Hematopoietic multipotent progenitor cell treated with erythropoietin and hydrocortisone succinate and interleukin-3 and kit ligand, for 8 days (in vitro differentiated cells): ENCODE measurements at regions not wholly inside any gene's neighbourhood (a gene's known extent, or its start where the extent isn't known, plus 50 kb on each side); places are given as distances from the start of the nearest gene placed in this dataset.
"Not testable (repeated sequence)": the region's sequence is repeated elsewhere in the genome, so short reads cannot be mapped to it uniquely, and the experiment has no call there.

Source experiments
- DNase-seq: peaks from one replicate; pipeline ENCODE4 v3.0.0-alpha.2; 2015

GRCh38 chr4:54842656-54843055 is 184.9 kb downstream of the KIT start:
- no peak for DNase-seq

GRCh38 chr4:54842226-54842625 is 184.5 kb downstream of the KIT start:
- no peak for DNase-seq

- peak; percentile 55 for DNase-seq
Measured at GRCh38 chr4:54840992-54841768, 183.4 kb downstream of the KIT start.

GRCh38 chr4:54840430-54840829 is 182.7 kb downstream of the KIT start:
- DNase-seq: no peak

- no peak for DNase-seq
Measured at GRCh38 chr4:54838301-54838700, 180.5 kb downstream of the KIT start.

- DNase-seq: no peak
Measured at GRCh38 chr4:54837576-54838140, 179.9 kb downstream of the KIT start.

GRCh38 chr4:54828361-54828760 is 170.6 kb downstream of the KIT start:
- not testable (repeated sequence) for DNase-seq

GRCh38 chr4:54823616-54824015 is 165.9 kb downstream of the KIT start:
- DNase-seq: no peak

- peak; percentile 7 for DNase-seq
Measured at GRCh38 chr4:54819034-54819433, 161.3 kb downstream of the KIT start.

GRCh38 chr4:54818481-54818880 is 160.7 kb downstream of the KIT start:
- no peak for DNase-seq

GRCh38 chr4:54813674-54814073 is 155.9 kb downstream of the KIT start:
- DNase-seq: no peak

GRCh38 chr4:54806351-54806750 is 148.6 kb downstream of the KIT start:
- DNase-seq: no peak

- DNase-seq: no peak
Measured at GRCh38 chr4:54802336-54802735, 144.6 kb downstream of the KIT start.

- DNase-seq: no peak
Measured at GRCh38 chr4:54800831-54801530, 143.2 kb downstream of the KIT start.

- no peak for DNase-seq
Measured at GRCh38 chr4:54794579-54794978, 136.8 kb downstream of the KIT start.

- DNase-seq: no peak
Measured at GRCh38 chr4:54793856-54794422, 136.2 kb downstream of the KIT start.
